SK-N-SH treated with all-trans-retinoic acid at 6 μM for 48 hours (cell line): ENCODE measurements at regions not wholly inside any gene's neighbourhood (a gene's known extent, or its start where the extent isn't known, plus 50 kb on each side); places are given as distances from the start of the nearest gene placed in this dataset.

Experiments used
- ARNTL ChIP-seq: fragments of 450-650 bp; formaldehyde crosslinking; IDR thresholded peaks from 2 replicates; pipeline ENCODE4 v1.5.0; 2020; ENCODE audit warnings: low read depth, mild to moderate bottlenecking, moderate library complexity, borderline replicate concordance
- BACH2 ChIP-seq: fragments of 250-450 bp; sonication (Bioruptor Pico); IDR thresholded peaks from 2 replicates; pipeline ENCODE4 v1.9.0; 2021; ENCODE audit warnings: mild to moderate bottlenecking, borderline replicate concordance
- CREB5 ChIP-seq: fragments of 250-450 bp; sonication (Bioruptor Pico); IDR thresholded peaks from 2 replicates; pipeline ENCODE4 v1.5.1; 2020; ENCODE audit warnings: low read depth, mild to moderate bottlenecking, moderate library complexity
- CSRNP3 ChIP-seq: fragments of 250-450 bp; sonication (Bioruptor Pico); IDR thresholded peaks from 2 replicates; pipeline ENCODE4 v1.5.1; 2021; ENCODE audit warnings: mild to moderate bottlenecking, moderate library complexity
- ESRRG ChIP-seq: fragments of 250-450 bp; sonication (Bioruptor Pico); IDR thresholded peaks from 2 replicates; pipeline ENCODE4 v1.6.1; 2021; ENCODE audit warnings: mild to moderate bottlenecking
- OSR1 ChIP-seq: fragments of 250-450 bp; sonication (Bioruptor Pico); IDR thresholded peaks from 2 replicates; pipeline ENCODE4 v1.8.0; 2022; ENCODE audit warnings: moderate library complexity, mild to moderate bottlenecking, inconsistent platforms
- RARB ChIP-seq: fragments of 250-450 bp; sonication (Bioruptor Pico); IDR thresholded peaks from 2 replicates; pipeline ENCODE4 v1.8.0; 2021; ENCODE audit warnings: mild to moderate bottlenecking, moderate library complexity
- ZFP3 ChIP-seq: fragments of 250-450 bp; sonication (Bioruptor Pico); IDR thresholded peaks from 2 replicates; pipeline ENCODE4 v1.5.0; 2020; ENCODE audit warnings: mild to moderate bottlenecking, moderate library complexity
- ZFP30 ChIP-seq: fragments of 450-650 bp; formaldehyde crosslinking; IDR thresholded peaks from 2 replicates; pipeline ENCODE4 v1.5.0; 2022; ENCODE audit warnings: mild to moderate bottlenecking, moderate library complexity
- TF ChIP-seq, protein P1 (sequence below): fragments of 250-450 bp; sonication (Bioruptor Pico); IDR thresholded peaks from 2 replicates; pipeline ENCODE4 v1.8.0; 2020; ENCODE audit warnings: mild to moderate bottlenecking, moderate library complexity, borderline replicate concordance

- TF ChIP-seq BACH2 (CRISPR knock-in tag): no peak
- TF ChIP-seq CSRNP3 (CRISPR knock-in tag): no peak
- no peak for TF ChIP-seq ESRRG (CRISPR knock-in tag)
- no peak for TF ChIP-seq OSR1
- TF ChIP-seq ZFP30 (CRISPR knock-in tag): no peak
- TF ChIP-seq, protein P1, sequence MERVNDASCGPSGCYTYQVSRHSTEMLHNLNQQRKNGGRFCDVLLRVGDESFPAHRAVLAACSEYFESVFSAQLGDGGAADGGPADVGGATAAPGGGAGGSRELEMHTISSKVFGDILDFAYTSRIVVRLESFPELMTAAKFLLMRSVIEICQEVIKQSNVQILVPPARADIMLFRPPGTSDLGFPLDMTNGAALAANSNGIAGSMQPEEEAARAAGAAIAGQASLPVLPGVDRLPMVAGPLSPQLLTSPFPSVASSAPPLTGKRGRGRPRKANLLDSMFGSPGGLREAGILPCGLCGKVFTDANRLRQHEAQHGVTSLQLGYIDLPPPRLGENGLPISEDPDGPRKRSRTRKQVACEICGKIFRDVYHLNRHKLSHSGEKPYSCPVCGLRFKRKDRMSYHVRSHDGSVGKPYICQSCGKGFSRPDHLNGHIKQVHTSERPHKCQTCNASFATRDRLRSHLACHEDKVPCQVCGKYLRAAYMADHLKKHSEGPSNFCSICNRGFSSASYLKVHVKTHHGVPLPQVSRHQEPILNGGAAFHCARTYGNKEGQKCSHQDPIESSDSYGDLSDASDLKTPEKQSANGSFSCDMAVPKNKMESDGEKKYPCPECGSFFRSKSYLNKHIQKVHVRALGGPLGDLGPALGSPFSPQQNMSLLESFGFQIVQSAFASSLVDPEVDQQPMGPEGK (CRISPR knock-in tag): no peak
- TF ChIP-seq ZFP3 (CRISPR knock-in tag): no peak
- TF ChIP-seq ARNTL (CRISPR knock-in tag): no peak
- no peak for TF ChIP-seq CREB5 (CRISPR knock-in tag)
- no peak for TF ChIP-seq RARB (CRISPR knock-in tag)
These were observed 83.8 kb upstream of the KL start for GRCh38 chr13:32932376-32932775.
